NCI-H1694 (cell line): ENCODE measurements at regions not wholly inside any gene's neighbourhood (a gene's known extent, or its start where the extent isn't known, plus 50 kb on each side); places are given as distances from the start of the nearest gene placed in this dataset.
A peak's percentile ranks its signal among the peaks of the same experiment; 100 is the strongest.
"Not testable (repeated sequence)": the region's sequence is repeated elsewhere in the genome, so short reads cannot be mapped to it uniquely, and the experiment has no call there.

Experiments
- DNase-seq: peaks from one replicate; lab custom pipeline; 2025; lab: John Stamatoyannopoulos, UW

GRCh38 chr18:22816266-22817176 is 116.6 kb upstream of the RBBP8 start:
- DNase-seq = peak; percentile 1

- DNase-seq = no peak
Measured at GRCh38 chr18:22817844-22818243, 115.3 kb upstream of the RBBP8 start.

- DNase-seq = no peak
Measured at GRCh38 chr18:22822024-22822423, 111.1 kb upstream of the RBBP8 start.

- no peak for DNase-seq
Measured at GRCh38 chr18:22822841-22823508, 110.2 kb upstream of the RBBP8 start.

GRCh38 chr18:22826726-22827125 is 106.4 kb upstream of the RBBP8 start:
- DNase-seq = no peak

GRCh38 chr18:22827216-22827615 is 105.9 kb upstream of the RBBP8 start:
- DNase-seq = no peak

- no peak for DNase-seq
Measured at GRCh38 chr18:22827741-22828140, 105.4 kb upstream of the RBBP8 start.

- DNase-seq = no peak
Measured at GRCh38 chr18:22828171-22828570, 105.0 kb upstream of the RBBP8 start.

GRCh38 chr18:22828583-22828982 is 104.5 kb upstream of the RBBP8 start:
- not testable (repeated sequence) for DNase-seq

- no peak for DNase-seq
Measured at GRCh38 chr18:22829781-22830180, 103.3 kb upstream of the RBBP8 start.

- no peak for DNase-seq
Measured at GRCh38 chr18:22830511-22830910, 102.6 kb upstream of the RBBP8 start.

GRCh38 chr18:22831441-22831904 is 101.7 kb upstream of the RBBP8 start:
- DNase-seq = no peak

- no peak for DNase-seq
Measured at GRCh38 chr18:22836932-22837331, 96.2 kb upstream of the RBBP8 start.

- DNase-seq = no peak
Measured at GRCh38 chr18:22838221-22838620, 94.9 kb upstream of the RBBP8 start.

- no peak for DNase-seq
Measured at GRCh38 chr18:22838639-22839277, 94.4 kb upstream of the RBBP8 start.

GRCh38 chr18:22839340-22839821 is 93.7 kb upstream of the RBBP8 start:
- no peak for DNase-seq

- DNase-seq = no peak
Measured at GRCh38 chr18:22840606-22841144, 92.5 kb upstream of the RBBP8 start.

- DNase-seq = no peak
Measured at GRCh38 chr18:22841840-22842239, 91.3 kb upstream of the RBBP8 start.

GRCh38 chr18:22844190-22844589 is 88.9 kb upstream of the RBBP8 start:
- no peak for DNase-seq

GRCh38 chr18:22844628-22845027 is 88.5 kb upstream of the RBBP8 start:
- DNase-seq = no peak

- peak; percentile 56 for DNase-seq
Measured at GRCh38 chr18:22846088-22846683, 86.9 kb upstream of the RBBP8 start.

GRCh38 chr18:22846697-22847096 is 86.4 kb upstream of the RBBP8 start:
- DNase-seq = no peak
